GM19395 (cell line): ENCODE measurements at regions not wholly inside any gene's neighbourhood (a gene's known extent, or its start where the extent isn't known, plus 50 kb on each side); places are given as distances from the start of the nearest gene placed in this dataset.
"Not testable (repeated sequence)": the region's sequence is repeated elsewhere in the genome, so short reads cannot be mapped to it uniquely, and the experiment has no call there.

Experiments
- ATAC-seq: cut with Tn5 transposase; IDR thresholded peaks from one replicate; pipeline ENCODE4 v1.9.1; 2021; ENCODE audit warnings: mild to moderate bottlenecking, moderate library complexity; ENCODE audit not compliant: unreplicated experiment

GRCh38 chr6:106885679-106886078 is 88.8 kb downstream of the CD24 start:
- ATAC-seq: no peak

- no peak for ATAC-seq
Measured at GRCh38 chr6:106884576-106884975, 90.0 kb downstream of the CD24 start.

- no peak for ATAC-seq
Measured at GRCh38 chr6:106883808-106884262, 90.7 kb downstream of the CD24 start.

GRCh38 chr6:106882601-106883518 is 91.7 kb downstream of the CD24 start:
- ATAC-seq: no peak

GRCh38 chr6:106882138-106882537 is 92.4 kb downstream of the CD24 start:
- ATAC-seq: no peak

GRCh38 chr6:106880952-106881351 is 93.6 kb downstream of the CD24 start:
- no peak for ATAC-seq

GRCh38 chr6:106875782-106876321 is 98.7 kb downstream of the CD24 start:
- no peak for ATAC-seq

GRCh38 chr6:106874481-106874880 is 100.0 kb downstream of the CD24 start:
- ATAC-seq: no peak

GRCh38 chr6:106872049-106872448 is 102.5 kb downstream of the CD24 start:
- ATAC-seq: no peak

GRCh38 chr6:106870824-106871717 is 103.5 kb downstream of the CD24 start:
- ATAC-seq: no peak

- no peak for ATAC-seq
Measured at GRCh38 chr6:106870069-106870468, 104.5 kb downstream of the CD24 start.

- no peak for ATAC-seq
Measured at GRCh38 chr6:106869203-106869602, 105.3 kb downstream of the CD24 start.

GRCh38 chr6:106866875-106867658 is 107.5 kb downstream of the CD24 start:
- ATAC-seq: no peak

- no peak for ATAC-seq
Measured at GRCh38 chr6:106862858-106863257, 111.7 kb downstream of the CD24 start.

- no peak for ATAC-seq
Measured at GRCh38 chr6:106860940-106861339, 113.6 kb downstream of the CD24 start.

- no peak for ATAC-seq
Measured at GRCh38 chr6:106858653-106859092, 115.9 kb downstream of the CD24 start.

GRCh38 chr6:106857771-106858652 is 116.5 kb downstream of the CD24 start:
- ATAC-seq: no peak

GRCh38 chr6:106857310-106857709 is 117.2 kb downstream of the CD24 start:
- not testable (repeated sequence) for ATAC-seq

GRCh38 chr6:106856227-106856874 is 118.2 kb downstream of the CD24 start:
- no peak for ATAC-seq
